ENCODE measurements at regions not wholly inside any gene's neighbourhood (a gene's known extent, or its start where the extent isn't known, plus 50 kb on each side); places are given as distances from the start of the nearest gene placed in this dataset.

GRCh38 chr6:92593201-92593600 lies 826.2 kb downstream of the EPHA7 start:
- DNase-seq, result no peak

DNA sequence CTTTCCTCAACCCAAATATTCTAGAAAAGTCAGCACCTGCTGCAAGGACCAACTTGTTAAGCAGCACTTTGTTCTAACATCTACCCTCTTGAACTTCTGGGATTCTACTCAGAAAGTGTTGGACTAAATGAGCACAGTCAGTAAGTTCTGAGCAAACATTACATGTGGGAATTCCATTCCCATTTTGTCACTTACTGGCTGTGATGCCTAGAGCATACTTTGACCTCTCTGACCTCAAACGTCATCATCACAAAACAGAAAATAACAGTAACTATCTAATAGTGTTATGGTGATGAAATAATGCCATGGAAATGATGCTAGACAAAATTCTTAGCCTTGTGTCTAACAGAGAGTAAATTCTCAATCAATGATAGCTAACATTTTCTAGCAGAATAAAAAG lies 829.4 kb downstream of the EPHA7 start:
- DNase-seq, result no peak

- no peak for DNase-seq
Observed at GRCh38 chr6:92588148-92588547, 831.2 kb downstream of the EPHA7 start.

GRCh38 chr6:92587525-92587924 lies 831.8 kb downstream of the EPHA7 start:
- DNase-seq, result no peak

GRCh38 chr6:92586236-92586977 lies 833.0 kb downstream of the EPHA7 start:
- no peak for DNase-seq

GRCh38 chr6:92582211-92582610 lies 837.1 kb downstream of the EPHA7 start:
- no peak for DNase-seq

GRCh38 chr6:92577077-92577719 lies 842.2 kb downstream of the EPHA7 start:
- no peak for DNase-seq

DNA sequence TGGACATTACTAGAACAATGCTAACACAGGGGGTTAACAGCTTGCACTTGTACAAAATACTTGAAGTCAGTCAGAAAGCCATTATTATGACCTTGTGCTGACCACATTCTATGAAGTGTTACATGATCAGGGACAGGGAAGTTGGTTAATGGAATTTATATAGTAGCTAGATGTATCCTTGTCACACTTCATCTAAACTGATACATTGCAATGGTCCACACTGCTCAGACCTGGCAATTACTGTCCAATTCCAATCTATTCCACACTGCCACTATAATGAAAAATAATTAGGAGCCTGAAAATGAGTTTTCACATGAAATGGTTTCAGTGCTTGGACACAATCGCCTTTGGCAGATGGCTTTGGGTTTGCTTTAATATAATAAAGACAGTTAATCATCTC lies 850.8 kb downstream of the EPHA7 start:
- no peak for DNase-seq

DNA sequence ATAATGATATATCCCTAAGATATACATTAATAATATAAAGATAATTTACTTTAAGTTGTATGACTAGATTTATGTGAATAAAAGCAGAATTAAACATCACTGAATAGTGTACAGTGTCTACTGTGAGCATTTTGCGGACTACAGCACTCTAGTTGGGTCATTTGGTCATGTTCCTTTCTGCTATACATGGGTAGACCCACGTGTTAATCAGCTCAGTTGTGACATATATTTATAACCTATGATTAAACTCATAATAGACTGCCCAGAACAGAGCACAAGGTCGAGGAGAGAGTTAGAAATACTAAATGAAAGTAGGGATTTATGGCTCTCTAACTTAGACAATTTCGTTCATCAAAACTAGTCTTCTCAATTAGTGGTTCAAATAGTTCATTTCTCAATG lies 852.7 kb downstream of the EPHA7 start:
- DNase-seq, result no peak

DNA sequence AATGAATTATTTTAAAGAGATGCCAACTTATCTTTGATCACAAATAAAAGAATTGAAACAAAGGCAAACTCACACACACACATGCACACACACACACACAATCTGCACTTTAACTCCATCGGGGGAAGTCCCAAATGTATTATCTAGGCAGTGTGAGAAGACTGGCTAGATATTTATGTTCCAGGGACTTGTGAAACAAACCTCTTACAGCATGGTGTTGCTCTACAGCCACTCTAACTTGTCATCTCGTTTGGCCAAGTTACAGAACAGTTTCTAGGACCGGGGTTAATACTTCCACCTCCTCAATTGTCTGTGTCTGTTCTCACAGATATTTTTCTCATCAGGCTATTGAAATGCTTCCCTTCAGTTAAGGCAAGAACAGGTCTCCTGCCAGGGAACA lies 855.0 kb downstream of the EPHA7 start:
- no peak for DNase-seq

GRCh38 chr6:92559611-92560010 lies 859.7 kb downstream of the EPHA7 start:
- no peak for DNase-seq

DNA sequence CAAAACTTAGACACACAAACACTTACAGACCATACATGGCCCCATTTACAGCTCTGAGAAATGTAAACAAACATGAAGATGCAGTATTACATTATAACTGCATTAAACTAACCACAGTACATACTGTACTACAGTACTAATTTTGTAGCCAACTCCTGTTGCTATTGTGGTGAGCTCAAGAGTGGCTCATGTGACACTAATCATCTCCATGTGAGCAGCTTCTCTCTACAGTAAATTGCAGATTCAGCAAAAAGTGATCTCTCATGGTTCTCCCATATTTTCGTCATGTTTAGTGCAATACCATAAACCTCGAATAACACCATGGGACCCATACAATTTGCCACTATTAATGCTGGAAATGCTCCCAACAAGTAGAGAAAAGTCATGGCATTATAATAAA lies 860.4 kb downstream of the EPHA7 start:
- DNase-seq, result no peak

- DNase-seq, result no peak
Observed at GRCh38 chr6:92550501-92550900, 868.9 kb downstream of the EPHA7 start.

- DNase-seq, result no peak
Observed at GRCh38 chr6:92545861-92546260, 873.5 kb downstream of the EPHA7 start.

- DNase-seq, result no peak
Observed at GRCh38 chr6:92541448-92542060, 877.8 kb downstream of the EPHA7 start.

DNA sequence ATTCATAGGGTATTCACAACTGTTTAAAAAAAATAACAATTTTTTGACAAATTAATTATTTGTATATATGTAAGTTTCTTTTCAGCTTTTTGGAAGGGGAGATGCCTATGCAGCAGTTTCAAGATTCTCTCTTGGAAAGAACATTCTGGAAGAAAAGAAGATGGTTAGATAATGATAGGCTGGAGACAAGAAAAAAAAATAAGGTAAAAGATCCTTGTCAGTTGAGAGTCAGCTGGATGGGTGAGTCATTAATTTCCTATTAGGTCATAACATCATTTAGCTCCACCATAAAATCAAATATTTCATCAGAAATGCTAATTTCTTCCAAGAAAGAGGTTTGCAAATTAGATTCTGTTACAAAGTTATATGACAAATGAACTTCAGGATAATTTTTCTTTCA lies 880.4 kb downstream of the EPHA7 start:
- no peak for DNase-seq

GRCh38 chr6:92538275-92538674 lies 881.1 kb downstream of the EPHA7 start:
- no peak for DNase-seq

DNA sequence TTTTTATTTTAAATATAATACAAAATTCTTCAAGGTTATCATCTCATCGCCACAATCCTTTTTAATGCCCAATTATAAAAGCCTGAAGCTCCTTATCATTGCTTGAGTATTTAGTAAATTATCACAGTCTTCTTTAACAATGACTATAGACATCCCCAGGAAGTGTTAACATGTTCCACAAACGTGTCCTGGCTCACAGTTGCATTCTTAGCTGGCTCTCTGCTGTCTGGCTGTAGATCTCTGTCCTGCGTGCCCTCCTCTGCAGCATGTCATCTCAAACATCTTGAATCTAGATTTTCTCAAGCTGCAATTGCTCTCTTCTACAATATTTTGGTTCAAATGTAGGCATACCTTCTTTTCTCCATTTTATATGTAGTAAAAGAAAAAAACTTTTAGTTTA lies 885.2 kb downstream of the EPHA7 start:
- no peak for DNase-seq

- no peak for DNase-seq
Observed at GRCh38 chr6:92522589-92522988, 896.8 kb downstream of the EPHA7 start.

DNA sequence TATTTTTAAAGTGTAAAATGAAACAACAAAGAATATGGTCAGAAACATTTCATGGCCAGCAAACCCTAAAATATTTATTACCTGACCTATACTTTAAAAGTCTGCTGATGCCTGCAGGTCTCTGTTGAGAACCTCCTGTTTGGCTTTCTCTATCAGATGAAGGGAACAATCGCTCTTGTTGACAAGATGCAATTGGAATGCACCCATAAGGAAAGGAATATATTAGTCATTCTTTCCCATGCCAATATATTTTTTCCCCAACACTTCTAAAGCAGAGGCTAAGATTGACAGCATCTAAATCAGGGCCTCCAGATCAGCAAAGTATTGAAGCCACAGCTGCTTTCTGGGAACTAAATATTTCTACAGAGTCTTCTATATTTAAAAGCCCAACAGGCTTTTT lies 897.8 kb downstream of the EPHA7 start:
- DNase-seq, result no peak

- no peak for DNase-seq
Observed at GRCh38 chr6:92510137-92510536, 909.2 kb downstream of the EPHA7 start.

- no peak for DNase-seq
Observed at GRCh38 chr6:92507552-92507951, 911.8 kb downstream of the EPHA7 start.

- no peak for DNase-seq
Observed at GRCh38 chr6:92504509-92504908, 914.9 kb downstream of the EPHA7 start.

DNA sequence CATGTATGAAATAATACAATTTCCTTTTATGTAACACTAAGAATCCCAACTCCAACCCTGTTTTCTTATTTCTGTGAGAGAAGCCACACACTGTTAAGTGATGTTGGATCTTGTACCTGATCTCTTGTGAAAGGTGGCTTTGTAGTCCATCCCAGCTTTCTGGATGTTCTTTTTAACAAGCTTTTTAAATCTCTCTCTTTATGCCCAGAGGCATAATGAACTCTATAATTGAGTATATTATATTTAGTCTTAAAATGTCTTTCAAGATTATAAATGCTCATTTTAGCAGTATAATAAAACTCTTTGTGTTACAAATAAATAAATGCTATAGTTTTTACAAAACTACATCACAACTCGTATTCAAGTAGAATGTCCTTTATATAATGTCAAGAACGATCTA lies 922.1 kb downstream of the EPHA7 start:
- DNase-seq, result no peak

- DNase-seq, result no peak
Observed at GRCh38 chr6:92496527-92496926, 922.8 kb downstream of the EPHA7 start.

Measured in NCI-H146 (cell line).